ENCODE measurements at regions not wholly inside any gene's neighbourhood (a gene's known extent, or its start where the extent isn't known, plus 50 kb on each side); places are given as distances from the start of the nearest gene placed in this dataset.
"Not testable (repeated sequence)": the region's sequence is repeated elsewhere in the genome, so short reads cannot be mapped to it uniquely, and the experiment has no call there.

- no peak for DNase-seq (ENCODE audit: low read depth in 2 of 2)
These were observed 907.1 kb downstream of the KCNT2 start for GRCh38 chr1:195701149-195701548.

GRCh38 chr1:195697130-195697529, 911.1 kb downstream of the KCNT2 start:
- DNase-seq (ENCODE audit: low read depth in 2 of 2) = no peak

- DNase-seq (ENCODE audit: low read depth in 2 of 2) = no peak
These were observed 921.5 kb downstream of the KCNT2 start for GRCh38 chr1:195686764-195687163.

GRCh38 chr1:195664628-195665027, 943.6 kb downstream of the KCNT2 start:
- DNase-seq (ENCODE audit: low read depth in 2 of 2) = no peak

GRCh38 chr1:195663549-195664280, 944.5 kb downstream of the KCNT2 start:
- no peak for DNase-seq (ENCODE audit: low read depth in 2 of 2)

GRCh38 chr1:195656780-195657179, 951.5 kb downstream of the KCNT2 start:
- no peak for DNase-seq (ENCODE audit: low read depth in 2 of 2)

GRCh38 chr1:195648875-195649274, 959.4 kb downstream of the KCNT2 start:
- not testable (repeated sequence) for DNase-seq (ENCODE audit: low read depth in 2 of 2)

GRCh38 chr1:195637539-195637938, 970.7 kb downstream of the KCNT2 start:
- DNase-seq (ENCODE audit: low read depth in 2 of 2) = no peak

- DNase-seq (ENCODE audit: low read depth in 2 of 2) = no peak
These were observed 990.0 kb downstream of the KCNT2 start for GRCh38 chr1:195618287-195618686.

GRCh38 chr1:195617106-195617505, 991.1 kb downstream of the KCNT2 start:
- no peak for DNase-seq (ENCODE audit: low read depth in 2 of 2)

GRCh38 chr1:195608883-195609282, 999.4 kb downstream of the KCNT2 start:
- no peak for DNase-seq (ENCODE audit: low read depth in 2 of 2)

- no peak for DNase-seq (ENCODE audit: low read depth in 2 of 2)
These were observed 1001.8 kb downstream of the KCNT2 start for GRCh38 chr1:195606483-195606882.

- DNase-seq (ENCODE audit: low read depth in 2 of 2) = no peak
These were observed 1004.0 kb downstream of the KCNT2 start for GRCh38 chr1:195604287-195604686.

GRCh38 chr1:195597891-195598290, 1010.3 kb downstream of the KCNT2 start:
- DNase-seq (ENCODE audit: low read depth in 2 of 2) = no peak

- DNase-seq (ENCODE audit: low read depth in 2 of 2) = no peak
These were observed 1013.5 kb downstream of the KCNT2 start for GRCh38 chr1:195594773-195595172.

- DNase-seq (ENCODE audit: low read depth in 2 of 2) = no peak
These were observed 1013.9 kb downstream of the KCNT2 start for GRCh38 chr1:195594322-195594721.

GRCh38 chr1:195591917-195592672, 1016.1 kb downstream of the KCNT2 start:
- DNase-seq (ENCODE audit: low read depth in 2 of 2) = no peak

GRCh38 chr1:195590649-195591048, 1017.6 kb downstream of the KCNT2 start:
- no peak for DNase-seq (ENCODE audit: low read depth in 2 of 2)

- DNase-seq (ENCODE audit: low read depth in 2 of 2) = no peak
These were observed 1023.2 kb downstream of the KCNT2 start for GRCh38 chr1:195584870-195585624.

GRCh38 chr1:195580988-195581387, 1027.3 kb downstream of the KCNT2 start:
- DNase-seq (ENCODE audit: low read depth in 2 of 2) = no peak

- no peak for DNase-seq (ENCODE audit: low read depth in 2 of 2)
These were observed 1030.5 kb downstream of the KCNT2 start for GRCh38 chr1:195577748-195578147.

GRCh38 chr1:195576641-195577040, 1031.6 kb downstream of the KCNT2 start:
- DNase-seq (ENCODE audit: low read depth in 2 of 2) = no peak

- DNase-seq (ENCODE audit: low read depth in 2 of 2) = no peak
These were observed 1033.7 kb downstream of the KCNT2 start for GRCh38 chr1:195574511-195574910.

All from stimulated activated CD8-positive, alpha-beta memory T cell treated with anti-CD3 and anti-CD28 coated beads, Interleukin-15, amount 100 ng/mL, for 48 hours (primary cell).